ENCODE measurements at regions not wholly inside any gene's neighbourhood (a gene's known extent, or its start where the extent isn't known, plus 50 kb on each side); places are given as distances from the start of the nearest gene placed in this dataset.

GRCh38 chr12:92276276-92276675 lies 130.6 kb upstream of the BTG1 start:
- no peaks in the 10 kb centered on the region for H3K4me1 ChIP-seq (ENCODE audit: control insufficient read depth, insufficient read depth, low read length)
- CTCF ChIA-PET = interaction anchor here (0.8 to 1.0 kb wide), 3 partner anchors 11 to 33 kb away, joined by 3 read pairs; no protein-coding TSS in a partner anchor
- no peaks in the 10 kb centered on the region for H3K27me3 ChIP-seq (replicated peaks in 1 of 2; ENCODE audit: control insufficient read depth in 2 of 2, insufficient read depth in 2 of 2, low read length in 1 of 2)
- H3K36me3 ChIP-seq (ENCODE audit: control insufficient read depth in 2 of 2, insufficient read depth in 2 of 2, low read length in 1 of 2) = no peaks in the 10 kb centered on the region
- in situ Hi-C loops (cut with MboI) = no loop called here
- H3K79me2 ChIP-seq (ENCODE audit: control insufficient read depth, insufficient read depth, low read length) = no peaks in the 10 kb centered on the region
- H3K4me2 ChIP-seq (ENCODE audit: control insufficient read depth, insufficient read depth) = no peak overlapping the region
- POLR2A ChIA-PET = interaction anchor here (0.8 to 1.6 kb wide), 2 partner anchors 14 to 20 kb away, joined by 3 to 4 read pairs; no protein-coding TSS in a partner anchor
- H2AFZ ChIP-seq (ENCODE audit: control insufficient read depth, low read depth, low read length) = no peak overlapping the region
- intact Hi-C loops (cut with micrococcal nuclease; ENCODE audit: unreplicated experiment) = loop anchor here (5.0 kb wide), 1 partner anchor 296 kb away; no protein-coding TSS in a partner anchor
- no peak overlapping the region for H3K4me3 ChIP-seq
- no peak for ATAC-seq
- DNase-seq (ENCODE audit: low read depth, low spot score) = no peak
- no peak for FAIRE-seq
- 95% methylated on average over 1 of the region's 1 CpG for WGBS (ENCODE audit: insufficient coverage, insufficient replicate concordance, low lambda C conversion rate, missing lambda C conversion rate)
- TF ChIP-seq POLR2AphosphoS5 (IDR thresholded peaks at IDR 0.05; ENCODE audit: low read length) = no peak
- no peak for TF ChIP-seq MYB (IDR thresholded peaks at IDR 0.05; ENCODE audit: borderline replicate concordance, low read depth, low read length)
- TF ChIP-seq ZBTB40 (IDR thresholded peaks at IDR 0.05; ENCODE audit: borderline replicate concordance) = no peak
- TF ChIP-seq MEF2A (IDR thresholded peaks at IDR 0.05; ENCODE audit: insufficient read depth, low read depth, low read length) = no peak
- no peak for TF ChIP-seq KAT2A (conservative IDR thresholded peaks at IDR 0.05; ENCODE audit: control insufficient read depth, low read depth, low read length)
- TF ChIP-seq ZNF687 (IDR thresholded peaks at IDR 0.05) = no peak
- TF ChIP-seq CTCF (IDR thresholded peaks at IDR 0.05 in 2 of 3, conservative IDR thresholded peaks at IDR 0.05 in 1 of 3; ENCODE audit: control insufficient read depth in 2 of 3, extremely low read depth in 1 of 3, insufficient read depth in 1 of 3, low read depth in 3 of 3, low read length in 3 of 3) = no peak
- no peak for TF ChIP-seq CBX5 (IDR thresholded peaks at IDR 0.05; ENCODE audit: low read depth)
- TF ChIP-seq CREB1 (IDR thresholded peaks at IDR 0.05; ENCODE audit: low read depth) = no peak
- no peak for TF ChIP-seq ZNF24 (IDR thresholded peaks at IDR 0.05)
- no peak for TF ChIP-seq BACH1 (IDR thresholded peaks at IDR 0.05; ENCODE audit: borderline replicate concordance)
- no peak for TF ChIP-seq NR2C2 (IDR thresholded peaks at IDR 0.05; ENCODE audit: borderline replicate concordance, control insufficient read depth, insufficient read length, low read depth)
- no peak overlapping the region for H3K9ac ChIP-seq (ENCODE audit: control insufficient read depth, insufficient read depth, low read length)
- H3K9me3 ChIP-seq (replicated peaks; ENCODE audit: control insufficient read depth, insufficient read depth, low read length) = no peaks in the 10 kb centered on the region
- no peak overlapping the region for H3K27ac ChIP-seq (ENCODE audit: control insufficient read depth, insufficient read depth)
- no peaks in the 10 kb centered on the region for H4K20me1 ChIP-seq (ENCODE audit: control insufficient read depth, insufficient read depth)
- SMC1A ChIA-PET (ENCODE audit: uncharacterized antibody, unreplicated experiment) = interaction anchor here (0.6 to 2.1 kb wide), 9 partner anchors 9 to 1917 kb away, joined by 3 to 5 read pairs (median 3); no protein-coding TSS in a partner anchor
- BruUV-seq (replicated peaks) = no TSS peak
- RAD21 ChIA-PET (ENCODE audit: unreplicated experiment) = interaction anchor here (0.9 kb wide), 1 partner anchor 66 kb away, joined by 3 read pairs; no protein-coding TSS in a partner anchor

Data from GM12878 (cell line).